OCI-LY7 (cell line): ENCODE measurements at regions not wholly inside any gene's neighbourhood (a gene's known extent, or its start where the extent isn't known, plus 50 kb on each side); places are given as distances from the start of the nearest gene placed in this dataset.

Source experiments
- CTCF ChIP-seq: fragments of 200-600 bp; sonication (generic); conservative IDR thresholded peaks from 2 replicates; pipeline ENCODE4 v1.5.1; 2014; ENCODE audit warnings: mild to moderate bottlenecking, antibody characterized with exemption, low read length, moderate library complexity, mixed read lengths
- EZH2phosphoT487 ChIP-seq: fragments of 200-600 bp; sonication (generic); IDR thresholded peaks from 2 replicates; pipeline ENCODE4 v1.6.1; 2018; ENCODE audit warnings: low read depth, borderline replicate concordance, mild to moderate bottlenecking, mixed run types, antibody characterized with exemption, low read length, moderate library complexity, mixed read lengths

- no peak for TF ChIP-seq CTCF
- TF ChIP-seq EZH2phosphoT487, result no peak
Measured at GRCh38 chr11:98130117-98130625, 890.6 kb upstream of the CNTN5 start.
